Hepatocyte (in vitro differentiated cells): ENCODE measurements at regions not wholly inside any gene's neighbourhood (a gene's known extent, or its start where the extent isn't known, plus 50 kb on each side); places are given as distances from the start of the nearest gene placed in this dataset.

Experiments used
- DNase-seq: peaks from one replicate; pipeline ENCODE4 v3.0.0-alpha.2; 2016; ENCODE audit warnings: low spot score
- H2AFZ ChIP-seq: fragments of 200-600 bp; sonication (generic); 2 replicates; pipeline ENCODE4 v1.6.0; 2016; ENCODE audit warnings: antibody characterized with exemption, mild to moderate bottlenecking
- H3K27ac ChIP-seq: fragments of 200-600 bp; sonication (generic); 2 replicates; pipeline ENCODE4 v1.5.1; 2016; ENCODE audit warnings: mild to moderate bottlenecking
- H3K27me3 ChIP-seq: fragments of 200-600 bp; sonication (generic); 2 replicates; pipeline ENCODE4 v1.6.1; 2016
- H3K36me3 ChIP-seq: fragments of 200-600 bp; sonication (generic); replicated peaks from 2 replicates; pipeline ENCODE4 v1.5.1; 2016; ENCODE audit warnings: low read depth; ENCODE audit not compliant: insufficient read depth
- H3K4me1 ChIP-seq: fragments of 200-600 bp; sonication (generic); 2 replicates; pipeline ENCODE4 v1.5.1; 2016; ENCODE audit warnings: mild to moderate bottlenecking, moderate library complexity; ENCODE audit not compliant: insufficient read depth
- H3K4me2 ChIP-seq: fragments of 200-600 bp; sonication (generic); 2 replicates; pipeline ENCODE4 v1.6.0; 2016
- H3K4me3 ChIP-seq: fragments of 200-600 bp; sonication (generic); 2 replicates; pipeline ENCODE4 v1.5.1; 2016; ENCODE audit warnings: mild to moderate bottlenecking
- H3K79me2 ChIP-seq: fragments of 200-600 bp; sonication (generic); 2 replicates; pipeline ENCODE4 v1.6.0; 2017; ENCODE audit warnings: mild to moderate bottlenecking
- H3K9me2 ChIP-seq: fragments of 200-600 bp; sonication (generic); replicated peaks from 2 replicates; pipeline ENCODE4 v1.6.0; 2017; ENCODE audit warnings: mild to moderate bottlenecking; ENCODE audit not compliant: insufficient read depth
- H3K9me3 ChIP-seq: fragments of 200-600 bp; sonication (generic); 2 replicates; pipeline ENCODE4 v1.5.1; 2016; ENCODE audit warnings: low read depth, mild to moderate bottlenecking
- H4K20me1 ChIP-seq: fragments of 200-600 bp; sonication (generic); 2 replicates; pipeline ENCODE4 v1.6.0; 2016; ENCODE audit warnings: mild to moderate bottlenecking; ENCODE audit not compliant: insufficient read depth, poor library complexity, severe bottlenecking
- EZH2 ChIP-seq: fragments of 200-600 bp; sonication (generic); IDR thresholded peaks from 2 replicates; pipeline ENCODE4 v1.6.1; 2016; ENCODE audit warnings: antibody characterized with exemption, mild to moderate bottlenecking, borderline replicate concordance
- EZH2phosphoT487 ChIP-seq: fragments of 200-600 bp; sonication (generic); IDR thresholded peaks from one replicate; pipeline ENCODE4 v1.6.1; 2018; ENCODE audit warnings: antibody characterized with exemption, mild to moderate bottlenecking, low read depth, moderate library complexity; ENCODE audit not compliant: unreplicated experiment, severe bottlenecking
- WGBS: methylation state at CpG from one replicate; pipeline ENCODE4 v1.1.6; 2016; ENCODE audit warnings: low lambda C conversion rate; ENCODE audit errors: missing lambda C conversion rate; 5-methylcytosine and 5-hydroxymethylcytosine counted together
- TF ChIP-seq, protein P1 (sequence below): fragments of 200-600 bp; sonication (generic); IDR thresholded peaks from 2 replicates; pipeline ENCODE4 v1.5.1; 2016; ENCODE audit warnings: antibody characterized with exemption, mild to moderate bottlenecking; ENCODE audit not compliant: poor library complexity

DNA sequence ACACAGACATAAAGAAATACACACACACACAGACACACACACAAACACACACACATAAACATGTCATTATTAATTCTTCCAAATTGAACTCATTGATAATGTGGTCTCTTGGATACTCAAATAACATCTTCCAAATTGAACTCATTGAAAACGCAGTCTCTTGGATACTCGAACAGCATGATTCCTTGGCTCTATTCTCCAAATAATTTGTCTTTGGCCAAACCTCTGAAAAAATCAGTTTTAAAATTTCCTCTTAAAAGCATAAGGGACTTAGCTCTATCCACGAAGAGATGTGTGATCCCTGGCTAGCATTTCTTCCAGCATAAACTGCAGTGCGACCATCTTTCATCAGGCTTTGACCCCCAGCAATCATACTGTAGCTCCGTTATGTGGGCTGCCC lies 296.6 kb downstream of the IRX2 start:
- Histone ChIP-seq H2AFZ (no peak overlapping the region), H3K4me3 (no peak overlapping the region), H4K20me1 (no peaks in the 10 kb centered on the region), H3K36me3 (no peaks in the 10 kb centered on the region), H3K4me1 (no peaks in the 10 kb centered on the region), H3K9me3 (no peaks in the 10 kb centered on the region), H3K9me2 (no peaks in the 10 kb centered on the region), H3K27ac (no peak overlapping the region), H3K27me3 (no peaks in the 10 kb centered on the region), H3K4me2 (no peak overlapping the region), H3K79me2 (no peaks in the 10 kb centered on the region)
- WGBS: 83% methylated on average over 5 of the region's 5 CpGs
- TF ChIP-seq, protein P1, sequence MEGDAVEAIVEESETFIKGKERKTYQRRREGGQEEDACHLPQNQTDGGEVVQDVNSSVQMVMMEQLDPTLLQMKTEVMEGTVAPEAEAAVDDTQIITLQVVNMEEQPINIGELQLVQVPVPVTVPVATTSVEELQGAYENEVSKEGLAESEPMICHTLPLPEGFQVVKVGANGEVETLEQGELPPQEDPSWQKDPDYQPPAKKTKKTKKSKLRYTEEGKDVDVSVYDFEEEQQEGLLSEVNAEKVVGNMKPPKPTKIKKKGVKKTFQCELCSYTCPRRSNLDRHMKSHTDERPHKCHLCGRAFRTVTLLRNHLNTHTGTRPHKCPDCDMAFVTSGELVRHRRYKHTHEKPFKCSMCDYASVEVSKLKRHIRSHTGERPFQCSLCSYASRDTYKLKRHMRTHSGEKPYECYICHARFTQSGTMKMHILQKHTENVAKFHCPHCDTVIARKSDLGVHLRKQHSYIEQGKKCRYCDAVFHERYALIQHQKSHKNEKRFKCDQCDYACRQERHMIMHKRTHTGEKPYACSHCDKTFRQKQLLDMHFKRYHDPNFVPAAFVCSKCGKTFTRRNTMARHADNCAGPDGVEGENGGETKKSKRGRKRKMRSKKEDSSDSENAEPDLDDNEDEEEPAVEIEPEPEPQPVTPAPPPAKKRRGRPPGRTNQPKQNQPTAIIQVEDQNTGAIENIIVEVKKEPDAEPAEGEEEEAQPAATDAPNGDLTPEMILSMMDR: no peak
- DNase-seq: no peak

DNA sequence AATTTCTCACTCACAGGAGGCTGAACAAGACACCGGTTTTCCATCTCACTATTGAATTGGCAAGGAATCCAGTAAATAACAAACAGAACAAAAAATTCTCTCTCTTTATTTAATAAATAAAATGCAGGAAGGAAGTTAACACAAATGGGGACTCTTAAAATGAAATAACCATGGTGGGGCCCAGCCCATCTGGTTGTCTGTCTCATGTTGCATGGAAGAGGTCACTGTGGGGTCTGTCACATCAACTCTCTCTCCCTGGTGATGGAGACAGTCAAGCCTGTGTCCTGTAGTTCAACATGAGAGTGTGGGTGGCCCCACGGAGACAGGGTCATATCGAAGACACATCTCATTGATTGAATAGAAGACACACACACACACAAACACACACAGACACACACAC lies 297.7 kb downstream of the IRX2 start:
- DNase-seq: no peak
- no peaks in the 10 kb centered on the region for H3K27me3 ChIP-seq
- no peaks in the 10 kb centered on the region for H4K20me1 ChIP-seq
- H3K27ac ChIP-seq: no peak overlapping the region
- H3K9me3 ChIP-seq: no peaks in the 10 kb centered on the region
- no peak for TF ChIP-seq EZH2phosphoT487
- TF ChIP-seq, protein P1: no peak
- TF ChIP-seq EZH2: no peak
- H3K36me3 ChIP-seq: no peaks in the 10 kb centered on the region
- no peaks in the 10 kb centered on the region for H3K79me2 ChIP-seq
- no peaks in the 10 kb centered on the region for H3K4me1 ChIP-seq
- no peaks in the 10 kb centered on the region for H3K9me2 ChIP-seq
- 81% methylated on average over 3 of the region's 3 CpGs for WGBS
- no peak overlapping the region for H2AFZ ChIP-seq
- H3K4me2 ChIP-seq: no peak overlapping the region
- no peak overlapping the region for H3K4me3 ChIP-seq

DNA sequence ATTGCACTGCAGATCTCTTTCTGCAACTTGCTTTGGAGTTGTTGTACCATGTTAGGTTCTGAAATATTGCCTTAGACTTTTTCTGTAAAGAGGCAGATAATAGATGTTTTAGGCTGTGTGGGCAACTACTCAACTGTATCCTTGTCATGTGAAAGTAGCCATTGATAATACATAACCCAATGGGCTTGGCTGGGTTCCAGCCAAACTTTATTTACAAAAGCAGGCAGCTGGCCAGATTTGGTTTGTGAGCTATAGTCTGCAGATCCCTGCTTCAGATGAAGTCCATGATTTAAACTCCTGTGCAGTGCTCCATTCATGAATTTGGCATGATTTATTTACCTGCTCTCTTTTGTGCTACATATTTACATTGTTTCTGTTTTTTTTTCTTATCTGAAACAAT lies 300.4 kb downstream of the IRX2 start:
- H4K20me1 ChIP-seq: no peaks in the 10 kb centered on the region
- DNase-seq: no peak
- no peaks in the 10 kb centered on the region for H3K4me1 ChIP-seq

More for the DNA sequence above, 300.4 kb downstream of the IRX2 start:
- H3K9me3 ChIP-seq: no peaks in the 10 kb centered on the region
- no peaks in the 10 kb centered on the region for H3K9me2 ChIP-seq
- no peaks in the 10 kb centered on the region for H3K27me3 ChIP-seq
- H3K4me3 ChIP-seq: no peak overlapping the region
- H3K79me2 ChIP-seq: no peaks in the 10 kb centered on the region
- no peaks in the 10 kb centered on the region for H3K36me3 ChIP-seq
- no peak overlapping the region for H3K27ac ChIP-seq
- TF ChIP-seq, protein P1: no peak
- no peak for TF ChIP-seq EZH2
- no peak for TF ChIP-seq EZH2phosphoT487
- H3K4me2 ChIP-seq: no peak overlapping the region
- no peak overlapping the region for H2AFZ ChIP-seq
